ENCODE measurements at regions not wholly inside any gene's neighbourhood (a gene's known extent, or its start where the extent isn't known, plus 50 kb on each side); places are given as distances from the start of the nearest gene placed in this dataset.

- RAD21 ChIA-PET (ENCODE audit: low non-redundant PET in 1 of 2, low total read pairs in 2 of 2, uncharacterized antibody in 2 of 2, unreplicated experiment in 2 of 2): no interaction called here
- no TSS peak for BruUV-seq (replicated peaks)
These were observed 340.3 kb upstream of the ZNF385D start for GRCh38 chr3:22091329-22091728.

More at GRCh38 chr3:22091329-22091728, 340.3 kb upstream of the ZNF385D start:
- Histone ChIP-seq H3K4me3 (replicated peaks in 1 of 2; ENCODE audit: low read depth in 1 of 2, low read length in 2 of 2) (no peak overlapping the region), H3K79me2 (ENCODE audit: insufficient read depth, low read length) (no peaks in the 10 kb centered on the region), H3K9me3 (ENCODE audit: control insufficient read depth in 1 of 2, insufficient read depth in 1 of 2, low read depth in 1 of 2, low read length in 2 of 2) (peaks cover 0 to 7% of the 10 kb centered on the region in 2 experiments; a peak in 2 of 4 replicates), H3K27ac (ENCODE audit: low read depth, low read length) (no peak overlapping the region), H3K9me2 (ENCODE audit: insufficient read depth) (no peaks in the 10 kb centered on the region), H3K36me3 (ENCODE audit: control insufficient read depth in 1 of 2, insufficient read depth in 2 of 2, low read length in 2 of 2) (no peaks in the 10 kb centered on the region), H3K4me2 (ENCODE audit: low read length) (no peak overlapping the region), H4K20me1 (ENCODE audit: insufficient read depth) (no peaks in the 10 kb centered on the region), H3K27me3 (ENCODE audit: insufficient read depth, low read length) (no peaks in the 10 kb centered on the region), H3K9ac (ENCODE audit: low read length) (no peak overlapping the region), H3K4me1 (ENCODE audit: control insufficient read depth in 1 of 2, insufficient read depth in 2 of 2, low read length in 2 of 2) (no peaks in the 10 kb centered on the region), H2AFZ (ENCODE audit: low read depth, low read length, poor library complexity, severe bottlenecking) (no peak overlapping the region)
- ChIA-PET POLR2A (no interaction called here), CTCF (no interaction called here)
- TF ChIP-seq EZH2 (IDR thresholded peaks at IDR 0.05) (no peak), REST (IDR thresholded peaks at IDR 0.05; ENCODE audit: low read depth) (no peak), SIN3A (IDR thresholded peaks at IDR 0.05; ENCODE audit: low read depth) (no peak), SRF (IDR thresholded peaks at IDR 0.05; ENCODE audit: low read depth) (no peak), CEBPB (IDR thresholded peaks at IDR 0.05; ENCODE audit: low read depth) (no peak), POLR2A (IDR thresholded peaks at IDR 0.05; ENCODE audit: borderline replicate concordance, extremely low read depth, insufficient read depth, insufficient read length) (no peak), TCF7L2 (IDR thresholded peaks at IDR 0.05; ENCODE audit: borderline replicate concordance, extremely low read depth, insufficient read depth, insufficient read length) (no peak), RAD21 (IDR thresholded peaks at IDR 0.05; ENCODE audit: low read depth) (no peak)
- TF ChIP-seq, protein P1, sequence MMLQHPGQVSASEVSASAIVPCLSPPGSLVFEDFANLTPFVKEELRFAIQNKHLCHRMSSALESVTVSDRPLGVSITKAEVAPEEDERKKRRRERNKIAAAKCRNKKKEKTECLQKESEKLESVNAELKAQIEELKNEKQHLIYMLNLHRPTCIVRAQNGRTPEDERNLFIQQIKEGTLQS (IDR thresholded peaks at IDR 0.05): no peak
- TF ChIP-seq, protein P2, sequence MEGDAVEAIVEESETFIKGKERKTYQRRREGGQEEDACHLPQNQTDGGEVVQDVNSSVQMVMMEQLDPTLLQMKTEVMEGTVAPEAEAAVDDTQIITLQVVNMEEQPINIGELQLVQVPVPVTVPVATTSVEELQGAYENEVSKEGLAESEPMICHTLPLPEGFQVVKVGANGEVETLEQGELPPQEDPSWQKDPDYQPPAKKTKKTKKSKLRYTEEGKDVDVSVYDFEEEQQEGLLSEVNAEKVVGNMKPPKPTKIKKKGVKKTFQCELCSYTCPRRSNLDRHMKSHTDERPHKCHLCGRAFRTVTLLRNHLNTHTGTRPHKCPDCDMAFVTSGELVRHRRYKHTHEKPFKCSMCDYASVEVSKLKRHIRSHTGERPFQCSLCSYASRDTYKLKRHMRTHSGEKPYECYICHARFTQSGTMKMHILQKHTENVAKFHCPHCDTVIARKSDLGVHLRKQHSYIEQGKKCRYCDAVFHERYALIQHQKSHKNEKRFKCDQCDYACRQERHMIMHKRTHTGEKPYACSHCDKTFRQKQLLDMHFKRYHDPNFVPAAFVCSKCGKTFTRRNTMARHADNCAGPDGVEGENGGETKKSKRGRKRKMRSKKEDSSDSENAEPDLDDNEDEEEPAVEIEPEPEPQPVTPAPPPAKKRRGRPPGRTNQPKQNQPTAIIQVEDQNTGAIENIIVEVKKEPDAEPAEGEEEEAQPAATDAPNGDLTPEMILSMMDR (IDR thresholded peaks at IDR 0.05 in 2 of 3, conservative IDR thresholded peaks at IDR 0.05 in 1 of 3; ENCODE audit: borderline replicate concordance in 1 of 3, insufficient read depth in 1 of 3, low read depth in 2 of 3, low read length in 2 of 3): no peak
- no peak for DNase-seq (ENCODE audit: low read depth, low spot score)
- ATAC-seq: no peak
- intact Hi-C loops (cut with micrococcal nuclease): no loop called here
